HL-60 (cell line): ENCODE measurements at regions not wholly inside any gene's neighbourhood (a gene's known extent, or its start where the extent isn't known, plus 50 kb on each side); places are given as distances from the start of the nearest gene placed in this dataset.

ENCODE experiments used
- DNase-seq, 2 experiments: peaks; one replicate each; pipeline ENCODE4 v3.0.0-alpha.2; 2010 to 2020; ENCODE audit warnings: low read depth in 1 of 2, low spot score in 1 of 2
- H3K27ac ChIP-seq: fragments of 250-450 bp; sonication (Bioruptor Pico); replicated peaks from 2 replicates; pipeline ENCODE4 v1.5.1; 2020; ENCODE audit warnings: mild to moderate bottlenecking, moderate library complexity
- H3K27me3 ChIP-seq: fragments of 250-450 bp; sonication (Bioruptor Pico); 2 replicates; pipeline ENCODE4 v1.5.1; 2021; ENCODE audit warnings: mild to moderate bottlenecking, moderate library complexity; ENCODE audit not compliant: insufficient read depth, poor library complexity, severe bottlenecking
- H3K4me3 ChIP-seq: replicated peaks from 2 replicates; pipeline ENCODE4 v1.5.1; 2011; ENCODE audit warnings: mild to moderate bottlenecking, control low read depth, low read length; ENCODE audit not compliant: insufficient read depth
- CTCF ChIP-seq: IDR thresholded peaks from one replicate; pipeline ENCODE4 v1.5.1; 2011; ENCODE audit warnings: low read length, control low read depth, inconsistent platforms; ENCODE audit not compliant: insufficient read depth
- GABPA ChIP-seq: IDR thresholded peaks from 2 replicates; pipeline ENCODE4 v1.6.1; 2012; ENCODE audit warnings: low read depth
- POLR2AphosphoS5 ChIP-seq: IDR thresholded peaks from 2 replicates; pipeline ENCODE4 v1.6.1; 2012; ENCODE audit warnings: low read depth
- REST ChIP-seq: IDR thresholded peaks from 2 replicates; pipeline ENCODE4 v1.6.1; 2012; ENCODE audit warnings: low read depth; ENCODE audit not compliant: insufficient replicate concordance
- SPI1 ChIP-seq: IDR thresholded peaks from 2 replicates; pipeline ENCODE4 v1.6.1; 2012; ENCODE audit warnings: low read depth, mild to moderate bottlenecking, borderline replicate concordance

- Histone ChIP-seq H3K27me3 (no peaks in the 10 kb centered on the region), H3K27ac (no peak overlapping the region), H3K4me3 (no peak overlapping the region)
- TF ChIP-seq CTCF = no peak
- TF ChIP-seq POLR2AphosphoS5 = no peak
- TF ChIP-seq REST = no peak
- no peak for TF ChIP-seq SPI1
- TF ChIP-seq GABPA = no peak
- no peak for DNase-seq
Measured at GRCh38 chr9:108386032-108386431, 469.8 kb downstream of the ACTL7B start.

- TF ChIP-seq GABPA = no peak
- no peak for TF ChIP-seq SPI1
- TF ChIP-seq POLR2AphosphoS5 = no peak
- no peak for TF ChIP-seq REST
- no peak for TF ChIP-seq CTCF
- DNase-seq = no peak
- H3K27me3 ChIP-seq = no peaks in the 10 kb centered on the region
- no peak overlapping the region for H3K4me3 ChIP-seq
- H3K27ac ChIP-seq = no peak overlapping the region
Measured at GRCh38 chr9:108383796-108384195, 472.0 kb downstream of the ACTL7B start.

GRCh38 chr9:108382310-108382709, 473.5 kb downstream of the ACTL7B start:
- TF ChIP-seq REST = no peak
- no peak for TF ChIP-seq POLR2AphosphoS5
- TF ChIP-seq GABPA = no peak
- TF ChIP-seq CTCF = no peak
- TF ChIP-seq SPI1 = no peak
- Histone ChIP-seq H3K4me3 (no peak overlapping the region), H3K27me3 (no peaks in the 10 kb centered on the region), H3K27ac (no peak overlapping the region)
- DNase-seq = no peak
